ENCODE measurements at regions not wholly inside any gene's neighbourhood (a gene's known extent, or its start where the extent isn't known, plus 50 kb on each side); places are given as distances from the start of the nearest gene placed in this dataset.

DNA sequence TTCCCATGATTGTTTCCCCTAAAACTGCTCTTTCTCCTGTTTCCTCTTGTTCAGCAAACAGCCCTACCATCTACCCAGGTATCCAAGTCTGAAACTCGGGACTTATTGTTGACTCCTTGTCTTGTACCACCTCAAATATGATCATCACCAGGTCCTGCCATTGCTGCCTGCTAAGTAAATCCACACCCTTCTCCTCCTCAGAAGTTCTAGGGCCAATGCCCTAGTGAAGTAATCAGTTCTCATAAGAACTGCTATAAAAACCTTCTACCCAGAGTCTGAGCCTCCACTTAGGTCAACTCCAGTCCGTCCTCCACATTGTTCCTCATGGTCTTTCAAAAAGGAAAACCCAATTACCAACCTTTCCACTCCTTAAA is 77.0 kb upstream of the IL12A start:
- TF ChIP-seq, protein P1, sequence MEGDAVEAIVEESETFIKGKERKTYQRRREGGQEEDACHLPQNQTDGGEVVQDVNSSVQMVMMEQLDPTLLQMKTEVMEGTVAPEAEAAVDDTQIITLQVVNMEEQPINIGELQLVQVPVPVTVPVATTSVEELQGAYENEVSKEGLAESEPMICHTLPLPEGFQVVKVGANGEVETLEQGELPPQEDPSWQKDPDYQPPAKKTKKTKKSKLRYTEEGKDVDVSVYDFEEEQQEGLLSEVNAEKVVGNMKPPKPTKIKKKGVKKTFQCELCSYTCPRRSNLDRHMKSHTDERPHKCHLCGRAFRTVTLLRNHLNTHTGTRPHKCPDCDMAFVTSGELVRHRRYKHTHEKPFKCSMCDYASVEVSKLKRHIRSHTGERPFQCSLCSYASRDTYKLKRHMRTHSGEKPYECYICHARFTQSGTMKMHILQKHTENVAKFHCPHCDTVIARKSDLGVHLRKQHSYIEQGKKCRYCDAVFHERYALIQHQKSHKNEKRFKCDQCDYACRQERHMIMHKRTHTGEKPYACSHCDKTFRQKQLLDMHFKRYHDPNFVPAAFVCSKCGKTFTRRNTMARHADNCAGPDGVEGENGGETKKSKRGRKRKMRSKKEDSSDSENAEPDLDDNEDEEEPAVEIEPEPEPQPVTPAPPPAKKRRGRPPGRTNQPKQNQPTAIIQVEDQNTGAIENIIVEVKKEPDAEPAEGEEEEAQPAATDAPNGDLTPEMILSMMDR (IDR thresholded peaks at IDR 0.05; ENCODE audit: poor library complexity): no peak
- TF ChIP-seq EZH2 (IDR thresholded peaks at IDR 0.05; ENCODE audit: borderline replicate concordance): no peak

All from hepatocyte (in vitro differentiated cells).